H1 (cell line): ENCODE measurements at regions not wholly inside any gene's neighbourhood (a gene's known extent, or its start where the extent isn't known, plus 50 kb on each side); places are given as distances from the start of the nearest gene placed in this dataset.

ENCODE experiments used
- CBX5 ChIP-seq: fragments of 300-800, 300-1000 bp; sonication (generic); IDR thresholded peaks from 2 replicates; pipeline ENCODE4 v1.7.1; 2016; ENCODE audit warnings: antibody characterized with exemption, low read length, low read depth
- JUND ChIP-seq: IDR thresholded peaks from 2 replicates; pipeline ENCODE4 v1.6.1; 2011; ENCODE audit warnings: mild to moderate bottlenecking, improper control_type of control experiment, low read length
- RBBP5 ChIP-seq: IDR thresholded peaks from 2 replicates; pipeline ENCODE4 v1.7.1; 2012; ENCODE audit warnings: low read depth, mild to moderate bottlenecking, inconsistent platforms, low read length, moderate library complexity, borderline replicate concordance
- TF ChIP-seq, protein P1 (sequence below): fragments of 300-600 bp; sonication (generic); IDR thresholded peaks from 2 replicates; pipeline ENCODE4 v1.7.1; 2012; ENCODE audit warnings: low read length, moderate library complexity, mild to moderate bottlenecking, inconsistent platforms; ENCODE audit not compliant: insufficient replicate concordance

DNA sequence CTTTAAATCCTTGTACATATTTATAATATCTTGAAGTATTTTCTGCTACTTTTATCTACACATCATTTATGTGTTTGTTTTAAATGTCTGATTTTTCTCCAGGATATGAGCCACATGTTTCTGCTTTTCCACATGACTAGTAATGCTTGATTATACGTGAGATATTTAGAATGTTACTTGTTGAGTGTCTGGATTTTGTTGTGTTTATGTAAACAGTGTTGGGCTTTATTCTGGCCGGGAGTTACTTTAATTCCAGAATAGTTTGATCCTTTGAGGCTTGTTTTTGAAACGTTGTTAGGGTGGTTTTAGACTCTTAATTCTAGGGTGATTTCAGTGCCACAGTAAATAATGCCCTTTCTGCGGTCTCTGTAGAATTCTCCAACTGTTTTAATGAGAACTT is 252.9 kb downstream of the BLID start (continued):
- TF ChIP-seq, protein P1, sequence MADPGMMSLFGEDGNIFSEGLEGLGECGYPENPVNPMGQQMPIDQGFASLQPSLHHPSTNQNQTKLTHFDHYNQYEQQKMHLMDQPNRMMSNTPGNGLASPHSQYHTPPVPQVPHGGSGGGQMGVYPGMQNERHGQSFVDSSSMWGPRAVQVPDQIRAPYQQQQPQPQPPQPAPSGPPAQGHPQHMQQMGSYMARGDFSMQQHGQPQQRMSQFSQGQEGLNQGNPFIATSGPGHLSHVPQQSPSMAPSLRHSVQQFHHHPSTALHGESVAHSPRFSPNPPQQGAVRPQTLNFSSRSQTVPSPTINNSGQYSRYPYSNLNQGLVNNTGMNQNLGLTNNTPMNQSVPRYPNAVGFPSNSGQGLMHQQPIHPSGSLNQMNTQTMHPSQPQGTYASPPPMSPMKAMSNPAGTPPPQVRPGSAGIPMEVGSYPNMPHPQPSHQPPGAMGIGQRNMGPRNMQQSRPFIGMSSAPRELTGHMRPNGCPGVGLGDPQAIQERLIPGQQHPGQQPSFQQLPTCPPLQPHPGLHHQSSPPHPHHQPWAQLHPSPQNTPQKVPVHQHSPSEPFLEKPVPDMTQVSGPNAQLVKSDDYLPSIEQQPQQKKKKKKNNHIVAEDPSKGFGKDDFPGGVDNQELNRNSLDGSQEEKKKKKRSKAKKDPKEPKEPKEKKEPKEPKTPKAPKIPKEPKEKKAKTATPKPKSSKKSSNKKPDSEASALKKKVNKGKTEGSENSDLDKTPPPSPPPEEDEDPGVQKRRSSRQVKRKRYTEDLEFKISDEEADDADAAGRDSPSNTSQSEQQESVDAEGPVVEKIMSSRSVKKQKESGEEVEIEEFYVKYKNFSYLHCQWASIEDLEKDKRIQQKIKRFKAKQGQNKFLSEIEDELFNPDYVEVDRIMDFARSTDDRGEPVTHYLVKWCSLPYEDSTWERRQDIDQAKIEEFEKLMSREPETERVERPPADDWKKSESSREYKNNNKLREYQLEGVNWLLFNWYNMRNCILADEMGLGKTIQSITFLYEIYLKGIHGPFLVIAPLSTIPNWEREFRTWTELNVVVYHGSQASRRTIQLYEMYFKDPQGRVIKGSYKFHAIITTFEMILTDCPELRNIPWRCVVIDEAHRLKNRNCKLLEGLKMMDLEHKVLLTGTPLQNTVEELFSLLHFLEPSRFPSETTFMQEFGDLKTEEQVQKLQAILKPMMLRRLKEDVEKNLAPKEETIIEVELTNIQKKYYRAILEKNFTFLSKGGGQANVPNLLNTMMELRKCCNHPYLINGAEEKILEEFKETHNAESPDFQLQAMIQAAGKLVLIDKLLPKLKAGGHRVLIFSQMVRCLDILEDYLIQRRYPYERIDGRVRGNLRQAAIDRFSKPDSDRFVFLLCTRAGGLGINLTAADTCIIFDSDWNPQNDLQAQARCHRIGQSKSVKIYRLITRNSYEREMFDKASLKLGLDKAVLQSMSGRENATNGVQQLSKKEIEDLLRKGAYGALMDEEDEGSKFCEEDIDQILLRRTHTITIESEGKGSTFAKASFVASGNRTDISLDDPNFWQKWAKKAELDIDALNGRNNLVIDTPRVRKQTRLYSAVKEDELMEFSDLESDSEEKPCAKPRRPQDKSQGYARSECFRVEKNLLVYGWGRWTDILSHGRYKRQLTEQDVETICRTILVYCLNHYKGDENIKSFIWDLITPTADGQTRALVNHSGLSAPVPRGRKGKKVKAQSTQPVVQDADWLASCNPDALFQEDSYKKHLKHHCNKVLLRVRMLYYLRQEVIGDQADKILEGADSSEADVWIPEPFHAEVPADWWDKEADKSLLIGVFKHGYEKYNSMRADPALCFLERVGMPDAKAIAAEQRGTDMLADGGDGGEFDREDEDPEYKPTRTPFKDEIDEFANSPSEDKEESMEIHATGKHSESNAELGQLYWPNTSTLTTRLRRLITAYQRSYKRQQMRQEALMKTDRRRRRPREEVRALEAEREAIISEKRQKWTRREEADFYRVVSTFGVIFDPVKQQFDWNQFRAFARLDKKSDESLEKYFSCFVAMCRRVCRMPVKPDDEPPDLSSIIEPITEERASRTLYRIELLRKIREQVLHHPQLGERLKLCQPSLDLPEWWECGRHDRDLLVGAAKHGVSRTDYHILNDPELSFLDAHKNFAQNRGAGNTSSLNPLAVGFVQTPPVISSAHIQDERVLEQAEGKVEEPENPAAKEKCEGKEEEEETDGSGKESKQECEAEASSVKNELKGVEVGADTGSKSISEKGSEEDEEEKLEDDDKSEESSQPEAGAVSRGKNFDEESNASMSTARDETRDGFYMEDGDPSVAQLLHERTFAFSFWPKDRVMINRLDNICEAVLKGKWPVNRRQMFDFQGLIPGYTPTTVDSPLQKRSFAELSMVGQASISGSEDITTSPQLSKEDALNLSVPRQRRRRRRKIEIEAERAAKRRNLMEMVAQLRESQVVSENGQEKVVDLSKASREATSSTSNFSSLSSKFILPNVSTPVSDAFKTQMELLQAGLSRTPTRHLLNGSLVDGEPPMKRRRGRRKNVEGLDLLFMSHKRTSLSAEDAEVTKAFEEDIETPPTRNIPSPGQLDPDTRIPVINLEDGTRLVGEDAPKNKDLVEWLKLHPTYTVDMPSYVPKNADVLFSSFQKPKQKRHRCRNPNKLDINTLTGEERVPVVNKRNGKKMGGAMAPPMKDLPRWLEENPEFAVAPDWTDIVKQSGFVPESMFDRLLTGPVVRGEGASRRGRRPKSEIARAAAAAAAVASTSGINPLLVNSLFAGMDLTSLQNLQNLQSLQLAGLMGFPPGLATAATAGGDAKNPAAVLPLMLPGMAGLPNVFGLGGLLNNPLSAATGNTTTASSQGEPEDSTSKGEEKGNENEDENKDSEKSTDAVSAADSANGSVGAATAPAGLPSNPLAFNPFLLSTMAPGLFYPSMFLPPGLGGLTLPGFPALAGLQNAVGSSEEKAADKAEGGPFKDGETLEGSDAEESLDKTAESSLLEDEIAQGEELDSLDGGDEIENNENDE: no peak
- TF ChIP-seq JUND (no peak), RBBP5 (no peak), CBX5 (no peak)
